OCI-LY1 (cell line): ENCODE measurements at regions not wholly inside any gene's neighbourhood (a gene's known extent, or its start where the extent isn't known, plus 50 kb on each side); places are given as distances from the start of the nearest gene placed in this dataset.

Experiments used
- EZH2 ChIP-seq: fragments of 200-600 bp; sonication (generic), shearing (Covaris generic); IDR thresholded peaks from 2 replicates; pipeline ENCODE4 v1.8.0; 2017; ENCODE audit warnings: borderline replicate concordance, mixed run types, mild to moderate bottlenecking, antibody characterized with exemption, low read length, moderate library complexity, mixed read lengths
- TF ChIP-seq, protein P1 (sequence below): fragments of 200-600 bp; sonication (generic), shearing (Covaris generic); IDR thresholded peaks from 2 replicates; pipeline ENCODE4 v1.5.1; 2017; ENCODE audit warnings: mild to moderate bottlenecking, antibody characterized with exemption, low read length, moderate library complexity, mixed read lengths

DNA sequence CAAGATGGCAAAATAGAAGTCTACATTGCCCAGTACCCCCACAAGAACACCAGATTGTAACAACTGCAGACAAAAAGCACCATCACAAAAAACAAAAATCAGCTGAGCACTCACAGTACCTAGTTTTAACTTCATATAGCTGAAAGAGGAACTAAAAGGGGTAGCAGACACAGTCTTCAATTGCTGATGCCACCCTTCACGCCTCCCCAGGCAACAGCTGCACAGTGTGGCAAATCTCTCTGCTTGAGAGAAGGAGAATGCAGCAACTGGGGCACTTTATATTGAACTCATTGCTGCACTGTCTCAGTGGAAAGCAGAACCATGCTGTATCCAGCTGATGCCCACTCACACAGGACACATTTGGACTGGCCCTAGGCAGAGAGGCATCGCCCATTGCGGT, 2714.5 kb upstream of the PCDH20 start:
- TF ChIP-seq, protein P1, sequence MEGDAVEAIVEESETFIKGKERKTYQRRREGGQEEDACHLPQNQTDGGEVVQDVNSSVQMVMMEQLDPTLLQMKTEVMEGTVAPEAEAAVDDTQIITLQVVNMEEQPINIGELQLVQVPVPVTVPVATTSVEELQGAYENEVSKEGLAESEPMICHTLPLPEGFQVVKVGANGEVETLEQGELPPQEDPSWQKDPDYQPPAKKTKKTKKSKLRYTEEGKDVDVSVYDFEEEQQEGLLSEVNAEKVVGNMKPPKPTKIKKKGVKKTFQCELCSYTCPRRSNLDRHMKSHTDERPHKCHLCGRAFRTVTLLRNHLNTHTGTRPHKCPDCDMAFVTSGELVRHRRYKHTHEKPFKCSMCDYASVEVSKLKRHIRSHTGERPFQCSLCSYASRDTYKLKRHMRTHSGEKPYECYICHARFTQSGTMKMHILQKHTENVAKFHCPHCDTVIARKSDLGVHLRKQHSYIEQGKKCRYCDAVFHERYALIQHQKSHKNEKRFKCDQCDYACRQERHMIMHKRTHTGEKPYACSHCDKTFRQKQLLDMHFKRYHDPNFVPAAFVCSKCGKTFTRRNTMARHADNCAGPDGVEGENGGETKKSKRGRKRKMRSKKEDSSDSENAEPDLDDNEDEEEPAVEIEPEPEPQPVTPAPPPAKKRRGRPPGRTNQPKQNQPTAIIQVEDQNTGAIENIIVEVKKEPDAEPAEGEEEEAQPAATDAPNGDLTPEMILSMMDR, result no peak
- TF ChIP-seq EZH2, result no peak
